H1 (cell line): ENCODE measurements at regions not wholly inside any gene's neighbourhood (a gene's known extent, or its start where the extent isn't known, plus 50 kb on each side); places are given as distances from the start of the nearest gene placed in this dataset.

Experiments used
- CBX8 ChIP-seq: fragments of 300-800, 300-1000 bp; sonication (generic); IDR thresholded peaks from 2 replicates; pipeline ENCODE4 v1.7.1; 2016; ENCODE audit warnings: low read depth, low read length, borderline replicate concordance
- TBP ChIP-seq: IDR thresholded peaks from 2 replicates; pipeline ENCODE4 v1.6.1; 2011; ENCODE audit warnings: low read depth, low read length, improper control_type of control experiment
- TF ChIP-seq, protein P1 (sequence below): IDR thresholded peaks from 2 replicates; pipeline ENCODE4 v1.6.1; 2011; ENCODE audit warnings: low read depth, mild to moderate bottlenecking, low read length; ENCODE audit not compliant: insufficient read depth

GRCh38 chr11:116360221-116360941, 412.4 kb downstream of the BUD13 start (continued):
- TF ChIP-seq, protein P1, sequence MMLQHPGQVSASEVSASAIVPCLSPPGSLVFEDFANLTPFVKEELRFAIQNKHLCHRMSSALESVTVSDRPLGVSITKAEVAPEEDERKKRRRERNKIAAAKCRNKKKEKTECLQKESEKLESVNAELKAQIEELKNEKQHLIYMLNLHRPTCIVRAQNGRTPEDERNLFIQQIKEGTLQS: no peak
- TF ChIP-seq TBP (no peak), CBX8 (no peak)
